ENCODE measurements at regions not wholly inside any gene's neighbourhood (a gene's known extent, or its start where the extent isn't known, plus 50 kb on each side); places are given as distances from the start of the nearest gene placed in this dataset.

DNA sequence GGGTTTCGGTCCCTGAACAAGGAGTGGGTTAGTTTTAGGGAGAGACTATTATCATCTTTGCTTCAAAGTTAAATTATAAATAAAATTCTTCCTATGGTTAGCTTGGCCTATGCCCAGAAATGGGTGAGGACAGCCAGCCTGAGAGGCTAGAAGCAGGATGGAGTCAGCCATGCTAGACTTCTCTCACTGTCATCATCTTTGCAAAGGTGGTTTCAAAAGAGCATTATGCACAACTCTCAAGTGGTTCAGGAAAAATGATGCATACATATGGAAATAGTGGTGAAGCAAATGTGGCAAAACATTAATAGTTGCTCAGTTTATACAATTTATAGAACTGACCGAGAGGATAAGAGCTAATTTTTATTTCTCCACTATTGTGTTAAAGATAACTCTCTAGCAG lies 124.3 kb upstream of the FOXN2 start:
- no peaks in the 10 kb centered on the region for H3K36me3 ChIP-seq (replicated peaks; ENCODE audit: insufficient read depth, low read depth)
- no peak overlapping the region for H3K4me3 ChIP-seq
- H3K27me3 ChIP-seq: no peaks in the 10 kb centered on the region
- 97% methylated on average over 2 of the region's 2 CpGs for WGBS (ENCODE audit: low lambda C conversion rate, missing lambda C conversion rate)
- H3K79me2 ChIP-seq: no peaks in the 10 kb centered on the region
- no peaks in the 10 kb centered on the region for H3K9me2 ChIP-seq (replicated peaks; ENCODE audit: insufficient read depth)
- H2AFZ ChIP-seq: no peak overlapping the region
- no peak for DNase-seq (ENCODE audit: low spot score)
- no peaks in the 10 kb centered on the region for H4K20me1 ChIP-seq (ENCODE audit: insufficient read depth, poor library complexity, severe bottlenecking)
- no peaks in the 10 kb centered on the region for H3K4me1 ChIP-seq (ENCODE audit: insufficient read depth)
- TF ChIP-seq EZH2phosphoT487 (IDR thresholded peaks at IDR 0.05; ENCODE audit: low read depth, severe bottlenecking, unreplicated experiment) (no peak), EZH2 (IDR thresholded peaks at IDR 0.05; ENCODE audit: borderline replicate concordance) (no peak)
- TF ChIP-seq, protein P1, sequence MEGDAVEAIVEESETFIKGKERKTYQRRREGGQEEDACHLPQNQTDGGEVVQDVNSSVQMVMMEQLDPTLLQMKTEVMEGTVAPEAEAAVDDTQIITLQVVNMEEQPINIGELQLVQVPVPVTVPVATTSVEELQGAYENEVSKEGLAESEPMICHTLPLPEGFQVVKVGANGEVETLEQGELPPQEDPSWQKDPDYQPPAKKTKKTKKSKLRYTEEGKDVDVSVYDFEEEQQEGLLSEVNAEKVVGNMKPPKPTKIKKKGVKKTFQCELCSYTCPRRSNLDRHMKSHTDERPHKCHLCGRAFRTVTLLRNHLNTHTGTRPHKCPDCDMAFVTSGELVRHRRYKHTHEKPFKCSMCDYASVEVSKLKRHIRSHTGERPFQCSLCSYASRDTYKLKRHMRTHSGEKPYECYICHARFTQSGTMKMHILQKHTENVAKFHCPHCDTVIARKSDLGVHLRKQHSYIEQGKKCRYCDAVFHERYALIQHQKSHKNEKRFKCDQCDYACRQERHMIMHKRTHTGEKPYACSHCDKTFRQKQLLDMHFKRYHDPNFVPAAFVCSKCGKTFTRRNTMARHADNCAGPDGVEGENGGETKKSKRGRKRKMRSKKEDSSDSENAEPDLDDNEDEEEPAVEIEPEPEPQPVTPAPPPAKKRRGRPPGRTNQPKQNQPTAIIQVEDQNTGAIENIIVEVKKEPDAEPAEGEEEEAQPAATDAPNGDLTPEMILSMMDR (IDR thresholded peaks at IDR 0.05; ENCODE audit: poor library complexity): no peak
- H3K4me2 ChIP-seq: no peak overlapping the region
- H3K9me3 ChIP-seq (ENCODE audit: low read depth): no peaks in the 10 kb centered on the region
- H3K27ac ChIP-seq: no peak overlapping the region

DNA sequence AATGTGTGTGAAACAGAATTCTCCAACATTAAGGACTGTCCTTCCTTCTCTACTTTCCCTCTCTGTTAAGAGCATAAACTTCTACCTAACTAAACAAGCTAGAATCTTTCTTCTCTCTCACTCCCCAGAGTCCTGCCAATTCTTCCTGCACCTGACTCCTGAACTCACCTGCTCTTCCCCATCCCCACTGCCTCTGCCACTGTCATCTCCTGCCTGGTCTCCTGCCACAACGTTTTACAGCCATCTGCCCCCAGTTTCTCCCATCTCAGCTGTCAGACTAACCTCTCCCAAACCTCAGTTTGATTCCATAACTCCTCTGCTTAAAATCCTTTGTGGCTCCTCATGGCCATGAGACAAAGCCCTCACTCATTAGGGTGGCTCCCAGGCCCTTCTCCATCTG lies 119.8 kb upstream of the FOXN2 start:
- Histone ChIP-seq H3K9me3 (ENCODE audit: low read depth) (no peaks in the 10 kb centered on the region), H3K4me1 (ENCODE audit: insufficient read depth) (no peaks in the 10 kb centered on the region), H3K36me3 (replicated peaks; ENCODE audit: insufficient read depth, low read depth) (no peaks in the 10 kb centered on the region), H3K4me2 (no peak overlapping the region), H3K4me3 (no peak overlapping the region), H2AFZ (no peak overlapping the region), H3K79me2 (no peaks in the 10 kb centered on the region), H3K27me3 (no peaks in the 10 kb centered on the region), H3K9me2 (replicated peaks; ENCODE audit: insufficient read depth) (no peaks in the 10 kb centered on the region), H3K27ac (no peak overlapping the region), H4K20me1 (ENCODE audit: insufficient read depth, poor library complexity, severe bottlenecking) (no peaks in the 10 kb centered on the region)
- no peak for DNase-seq (ENCODE audit: low spot score)
- TF ChIP-seq EZH2 (IDR thresholded peaks at IDR 0.05; ENCODE audit: borderline replicate concordance): no peak
- 52% methylated on average over 1 of the region's 1 CpG for WGBS (ENCODE audit: low lambda C conversion rate, missing lambda C conversion rate)

DNA sequence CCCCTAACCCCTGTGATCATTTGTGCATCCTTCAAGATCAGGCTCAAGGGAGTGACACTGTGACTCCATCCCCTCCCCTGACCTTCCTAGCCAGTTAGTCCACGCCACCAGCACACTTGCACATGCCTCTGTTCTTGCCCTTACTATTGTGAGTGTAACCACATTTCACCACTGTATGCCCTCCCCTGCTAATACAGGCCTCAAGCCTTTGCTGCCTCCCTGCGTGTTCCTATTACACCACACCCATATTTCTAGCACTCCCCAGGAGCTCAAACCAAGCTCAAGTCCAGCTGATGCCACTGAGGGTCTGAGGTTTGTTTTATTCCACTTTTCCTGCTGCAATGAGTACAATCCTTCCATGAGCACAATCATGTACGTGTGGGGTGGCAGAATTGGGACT lies 119.3 kb upstream of the FOXN2 start:
- WGBS (ENCODE audit: low lambda C conversion rate, missing lambda C conversion rate): 92% methylated on average over 3 of the region's 3 CpGs
- H2AFZ ChIP-seq: no peak overlapping the region
- no peak for TF ChIP-seq EZH2 (IDR thresholded peaks at IDR 0.05; ENCODE audit: borderline replicate concordance)
- no peak for TF ChIP-seq EZH2phosphoT487 (IDR thresholded peaks at IDR 0.05; ENCODE audit: low read depth, severe bottlenecking, unreplicated experiment)
- TF ChIP-seq, protein P1 (IDR thresholded peaks at IDR 0.05; ENCODE audit: poor library complexity): no peak

DNA sequence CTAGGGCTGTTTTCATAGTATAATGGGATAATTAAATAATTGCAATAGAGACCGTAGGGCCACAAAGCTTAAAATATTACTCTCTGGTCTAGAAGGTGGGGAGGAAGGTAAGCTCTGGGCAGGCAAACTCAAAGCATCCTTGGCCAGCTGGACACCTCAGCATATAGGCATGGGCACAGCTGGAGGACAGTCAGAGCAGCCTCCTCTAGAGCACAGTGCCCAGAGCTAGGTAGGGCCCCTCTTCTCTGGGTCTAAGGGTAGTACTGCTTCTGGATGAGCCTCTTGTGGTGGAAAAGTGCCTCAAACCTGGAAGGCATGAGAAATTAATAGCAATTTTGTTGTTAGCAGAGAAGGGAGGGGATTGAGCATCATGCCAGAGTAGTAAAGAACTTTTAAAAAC lies 116.9 kb upstream of the FOXN2 start:
- Histone ChIP-seq H3K9me2 (replicated peaks; ENCODE audit: insufficient read depth) (no peaks in the 10 kb centered on the region), H3K4me3 (no peak overlapping the region), H3K36me3 (replicated peaks; ENCODE audit: insufficient read depth, low read depth) (no peaks in the 10 kb centered on the region), H2AFZ (no peak overlapping the region), H3K27ac (no peak overlapping the region), H3K4me2 (no peak overlapping the region), H3K27me3 (no peaks in the 10 kb centered on the region), H3K9me3 (ENCODE audit: low read depth) (no peaks in the 10 kb centered on the region), H3K79me2 (no peaks in the 10 kb centered on the region), H4K20me1 (ENCODE audit: insufficient read depth, poor library complexity, severe bottlenecking) (no peaks in the 10 kb centered on the region), H3K4me1 (ENCODE audit: insufficient read depth) (no peaks in the 10 kb centered on the region)
- WGBS (ENCODE audit: low lambda C conversion rate, missing lambda C conversion rate): 73% methylated on average over 1 of the region's 1 CpG
- no peak for DNase-seq (ENCODE audit: low spot score)
- TF ChIP-seq EZH2 (IDR thresholded peaks at IDR 0.05; ENCODE audit: borderline replicate concordance) (no peak), EZH2phosphoT487 (IDR thresholded peaks at IDR 0.05; ENCODE audit: low read depth, severe bottlenecking, unreplicated experiment) (no peak)
- TF ChIP-seq, protein P1 (IDR thresholded peaks at IDR 0.05; ENCODE audit: poor library complexity): no peak

More for the DNA sequence above, 119.3 kb upstream of the FOXN2 start:
- no peak for DNase-seq (ENCODE audit: low spot score)
- Histone ChIP-seq H4K20me1 (ENCODE audit: insufficient read depth, poor library complexity, severe bottlenecking) (no peaks in the 10 kb centered on the region), H3K9me3 (ENCODE audit: low read depth) (no peaks in the 10 kb centered on the region), H3K79me2 (no peaks in the 10 kb centered on the region), H3K27me3 (no peaks in the 10 kb centered on the region), H3K27ac (no peak overlapping the region), H3K4me2 (no peak overlapping the region), H3K4me3 (no peak overlapping the region), H3K4me1 (ENCODE audit: insufficient read depth) (no peaks in the 10 kb centered on the region), H3K36me3 (replicated peaks; ENCODE audit: insufficient read depth, low read depth) (no peaks in the 10 kb centered on the region), H3K9me2 (replicated peaks; ENCODE audit: insufficient read depth) (no peaks in the 10 kb centered on the region)

Data from hepatocyte (in vitro differentiated cells).